ENCODE measurements at regions not wholly inside any gene's neighbourhood (a gene's known extent, or its start where the extent isn't known, plus 50 kb on each side); places are given as distances from the start of the nearest gene placed in this dataset.
"Not testable (repeated sequence)": the region's sequence is repeated elsewhere in the genome, so short reads cannot be mapped to it uniquely, and the experiment has no call there.

GRCh38 chr1:83365320-83365719 is 633.6 kb downstream of the TTLL7 start:
- TF ChIP-seq CTCF, POLR2A (IDR thresholded peaks at IDR 0.05): not testable (repeated sequence)

Measured in adrenal gland (tissue), 5 donors.